ENCODE measurements at regions not wholly inside any gene's neighbourhood (a gene's known extent, or its start where the extent isn't known, plus 50 kb on each side); places are given as distances from the start of the nearest gene placed in this dataset.

DNA sequence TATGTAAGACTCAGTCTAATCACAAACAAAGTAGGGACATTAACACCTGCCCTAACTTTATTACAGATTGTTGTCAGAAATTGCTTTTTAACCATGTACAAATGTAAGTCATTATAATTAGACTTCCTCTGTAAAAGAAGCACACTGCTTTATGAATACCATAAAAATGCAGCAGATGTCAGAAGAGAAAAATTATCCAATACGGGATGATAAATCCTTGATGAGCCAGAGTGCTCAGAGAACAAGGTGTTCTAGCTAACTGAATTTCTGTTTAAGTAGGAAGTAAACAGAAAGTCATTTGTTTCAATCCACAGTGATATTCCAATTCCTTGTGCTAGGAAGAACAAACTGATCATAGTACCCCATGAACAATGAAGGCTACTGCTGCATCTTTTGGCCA is 54.6 kb upstream of the BMPER start:
- H3K27ac ChIP-seq: no peak overlapping the region

DNA sequence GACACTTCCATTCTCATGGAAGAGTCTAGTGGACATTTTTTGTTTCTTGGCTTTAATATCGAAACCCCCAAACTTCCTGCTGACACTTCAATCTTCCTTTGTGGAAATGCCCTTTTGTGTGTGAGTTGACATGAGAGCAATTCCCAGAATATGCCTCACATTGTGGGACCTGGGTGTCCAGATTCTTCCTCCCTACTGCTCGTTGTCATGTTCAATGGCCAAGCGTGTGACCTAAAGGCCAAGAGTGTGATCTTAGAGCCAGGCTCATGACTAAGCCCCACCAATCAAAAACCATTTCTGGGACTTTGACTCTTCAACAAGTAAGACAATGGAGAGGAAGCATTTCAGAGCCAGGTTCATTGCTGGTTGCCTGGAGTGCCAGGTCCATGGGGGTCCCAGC is 52.5 kb upstream of the BMPER start:
- H3K4me3 ChIP-seq: no peak overlapping the region
- TF ChIP-seq, protein P1, sequence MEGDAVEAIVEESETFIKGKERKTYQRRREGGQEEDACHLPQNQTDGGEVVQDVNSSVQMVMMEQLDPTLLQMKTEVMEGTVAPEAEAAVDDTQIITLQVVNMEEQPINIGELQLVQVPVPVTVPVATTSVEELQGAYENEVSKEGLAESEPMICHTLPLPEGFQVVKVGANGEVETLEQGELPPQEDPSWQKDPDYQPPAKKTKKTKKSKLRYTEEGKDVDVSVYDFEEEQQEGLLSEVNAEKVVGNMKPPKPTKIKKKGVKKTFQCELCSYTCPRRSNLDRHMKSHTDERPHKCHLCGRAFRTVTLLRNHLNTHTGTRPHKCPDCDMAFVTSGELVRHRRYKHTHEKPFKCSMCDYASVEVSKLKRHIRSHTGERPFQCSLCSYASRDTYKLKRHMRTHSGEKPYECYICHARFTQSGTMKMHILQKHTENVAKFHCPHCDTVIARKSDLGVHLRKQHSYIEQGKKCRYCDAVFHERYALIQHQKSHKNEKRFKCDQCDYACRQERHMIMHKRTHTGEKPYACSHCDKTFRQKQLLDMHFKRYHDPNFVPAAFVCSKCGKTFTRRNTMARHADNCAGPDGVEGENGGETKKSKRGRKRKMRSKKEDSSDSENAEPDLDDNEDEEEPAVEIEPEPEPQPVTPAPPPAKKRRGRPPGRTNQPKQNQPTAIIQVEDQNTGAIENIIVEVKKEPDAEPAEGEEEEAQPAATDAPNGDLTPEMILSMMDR (IDR thresholded peaks at IDR 0.05): no peak
- no peak for DNase-seq (ENCODE audit: low spot score)
- no peak overlapping the region for H3K27ac ChIP-seq

More for the DNA sequence above, 54.6 kb upstream of the BMPER start:
- no peak overlapping the region for H3K4me3 ChIP-seq
- DNase-seq (ENCODE audit: low spot score): no peak
- TF ChIP-seq, protein P1 (IDR thresholded peaks at IDR 0.05): no peak

DNA sequence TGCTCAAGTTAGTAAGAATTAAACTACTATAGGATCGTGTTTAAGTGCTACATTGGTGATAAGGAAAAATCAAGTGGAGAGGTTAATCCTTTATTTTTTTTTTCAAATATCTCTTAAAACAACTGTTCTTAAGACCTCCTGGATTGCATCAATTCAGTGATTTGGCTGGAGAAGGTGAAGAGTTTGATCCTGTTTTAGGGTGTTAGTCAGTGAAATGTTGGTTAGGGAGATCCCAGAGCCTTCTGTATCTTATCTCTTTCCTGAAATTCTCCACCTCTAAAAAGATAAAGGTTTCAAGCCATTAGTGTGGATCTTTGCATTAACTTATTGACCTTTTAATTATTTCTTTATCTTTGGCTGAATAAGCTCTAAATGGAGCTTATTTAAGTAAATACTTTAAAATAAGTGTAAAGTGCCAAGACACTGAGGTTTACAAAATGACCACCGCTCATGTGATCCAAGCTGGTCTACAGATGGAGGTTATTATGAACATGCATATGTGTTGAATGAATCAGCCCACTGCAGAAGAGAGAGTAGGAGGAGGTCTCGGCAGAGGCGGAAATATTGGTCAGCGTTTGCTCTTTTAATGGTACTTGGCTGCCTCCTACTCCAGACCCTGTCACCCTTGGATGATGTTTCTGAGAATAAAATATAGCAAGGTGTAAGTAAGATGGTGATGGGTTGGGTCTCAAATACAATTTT is 51.8 kb upstream of the BMPER start:
- TF ChIP-seq, protein P1 (IDR thresholded peaks at IDR 0.05): no peak

DNA sequence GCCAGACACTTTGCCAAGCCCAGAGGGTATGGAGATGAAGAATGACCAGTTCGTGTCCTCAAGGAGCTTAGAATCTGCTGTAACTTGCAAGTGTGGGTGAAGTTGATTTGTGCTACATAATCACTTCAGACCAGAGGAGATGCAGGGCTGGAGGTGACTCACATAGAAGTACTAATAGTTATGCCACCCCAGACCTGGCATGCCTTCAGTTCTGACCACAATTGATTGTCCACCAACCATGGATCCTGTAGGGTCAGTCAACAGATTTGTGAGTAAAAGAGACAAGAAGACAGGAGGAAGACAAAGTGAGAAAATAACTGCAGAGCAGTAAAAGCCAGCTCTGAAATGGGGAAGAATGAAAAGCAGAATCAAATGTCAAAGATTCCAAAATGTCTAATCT is 51.2 kb upstream of the BMPER start:
- no peak for DNase-seq (ENCODE audit: low spot score)
- TF ChIP-seq, protein P1 (IDR thresholded peaks at IDR 0.05): no peak
- no peak overlapping the region for H3K27ac ChIP-seq

More for the DNA sequence above, 51.8 kb upstream of the BMPER start:
- Histone ChIP-seq H3K4me3 (no peak overlapping the region), H3K27ac (no peak overlapping the region)
- no peak for DNase-seq (ENCODE audit: low spot score)

DNA sequence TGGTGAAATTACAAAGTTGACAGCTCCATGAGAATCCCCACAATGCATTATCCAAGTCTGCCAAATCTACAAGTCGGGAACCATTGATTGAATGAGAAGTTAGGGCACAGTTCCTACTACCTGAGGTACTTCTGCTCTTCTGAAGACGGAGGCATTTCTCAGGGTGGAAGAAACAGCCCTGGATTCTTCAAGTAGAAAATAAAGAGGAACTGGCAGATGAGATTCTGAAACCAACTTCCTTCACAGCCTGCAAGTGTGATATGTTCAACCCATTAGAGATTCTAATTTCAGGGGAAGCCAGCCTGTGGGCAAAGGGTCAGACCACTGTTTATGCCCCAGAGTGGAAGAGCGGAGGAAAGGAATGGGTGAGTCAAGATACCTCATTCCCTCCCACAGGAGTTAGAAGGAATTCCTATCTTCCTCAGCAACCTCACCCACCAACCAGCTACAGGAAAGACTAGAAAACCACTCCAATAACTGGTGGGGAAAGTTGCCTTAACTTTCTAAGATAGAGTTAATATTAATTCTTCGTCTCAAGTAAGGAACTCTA is 50.5 kb upstream of the BMPER start:
- no peak for DNase-seq (ENCODE audit: low spot score)
- no peak overlapping the region for H3K4me3 ChIP-seq
- TF ChIP-seq, protein P1 (IDR thresholded peaks at IDR 0.05): no peak
- H3K27ac ChIP-seq: no peak overlapping the region

More for the DNA sequence above, 51.2 kb upstream of the BMPER start:
- H3K4me3 ChIP-seq: no peak overlapping the region
